Neural cell (in vitro differentiated cells): ENCODE measurements at regions not wholly inside any gene's neighbourhood (a gene's known extent, or its start where the extent isn't known, plus 50 kb on each side); places are given as distances from the start of the nearest gene placed in this dataset.

ENCODE experiments used
- H2AFZ ChIP-seq: fragments of 200-600, 300-800 bp; sonication (generic), shearing (Covaris generic); 2 replicates; pipeline ENCODE4 v1.6.0; 2014; ENCODE audit warnings: low read depth, mild to moderate bottlenecking, antibody characterized with exemption, low read length, moderate library complexity
- H3F3A ChIP-seq: fragments of 200-600 bp; shearing (Covaris generic); 2 replicates; pipeline ENCODE4 v1.6.1; 2016; ENCODE audit warnings: mild to moderate bottlenecking, moderate library complexity, mixed read lengths, antibody characterized with exemption, low read length; ENCODE audit not compliant: insufficient read depth, poor library complexity, severe bottlenecking
- H3K27ac ChIP-seq: fragments of 200-600, 300-800 bp; sonication (generic), shearing (Covaris generic); 2 replicates; pipeline ENCODE4 v1.5.1; 2014; ENCODE audit warnings: mild to moderate bottlenecking, low read length, moderate library complexity
- H3K27me3 ChIP-seq: fragments of 300-800, 200-600 bp; sonication (generic), shearing (Covaris generic); 2 replicates; pipeline ENCODE4 v1.6.0; 2014; ENCODE audit warnings: mild to moderate bottlenecking, low read depth, low read length, moderate library complexity; ENCODE audit not compliant: insufficient read depth
- H3K36me3 ChIP-seq: fragments of 300-800, 200-600 bp; sonication (generic), shearing (Covaris generic); 2 replicates; pipeline ENCODE4 v1.5.1; 2014; ENCODE audit warnings: mild to moderate bottlenecking, antibody characterized with exemption, low read length, moderate library complexity; ENCODE audit not compliant: insufficient read depth
- H3K4me2 ChIP-seq: fragments of 300-800, 200-600 bp; sonication (generic), shearing (Covaris generic); 2 replicates; pipeline ENCODE4 v1.6.0; 2014; ENCODE audit warnings: mild to moderate bottlenecking, low read length
- H3K4me3 ChIP-seq: fragments of 300-800, 200-600 bp; sonication (generic), shearing (Covaris generic); 2 replicates; pipeline ENCODE4 v1.5.1; 2014; ENCODE audit warnings: mild to moderate bottlenecking, low read length, moderate library complexity
- H3K79me2 ChIP-seq: fragments of 200-600 bp; shearing (Covaris generic); replicated peaks from 2 replicates; pipeline ENCODE4 v1.6.0; 2014; ENCODE audit warnings: mild to moderate bottlenecking, low read length, moderate library complexity; ENCODE audit not compliant: insufficient read depth
- H3K9ac ChIP-seq: fragments of 300-800, 200-600 bp; sonication (generic), shearing (Covaris generic); 2 replicates; pipeline ENCODE4 v1.6.1; 2016; ENCODE audit warnings: mild to moderate bottlenecking, low read length, mixed read lengths
- H3K9me2 ChIP-seq: fragments of 200-600 bp; shearing (Covaris generic); 2 replicates; pipeline ENCODE4 v1.6.1; 2016; ENCODE audit warnings: mild to moderate bottlenecking, low read length, mixed read lengths; ENCODE audit not compliant: insufficient read depth
- H3K9me3 ChIP-seq: fragments of 200-600, 300-800 bp; sonication (generic), shearing (Covaris generic); 2 replicates; pipeline ENCODE4 v1.6.1; 2016; ENCODE audit warnings: mild to moderate bottlenecking, mixed run types, low read length, moderate library complexity, mixed read lengths
- H4K20me1 ChIP-seq: fragments of 200-600 bp; shearing (Covaris generic); 2 replicates; pipeline ENCODE4 v1.6.1; 2016; ENCODE audit warnings: mild to moderate bottlenecking, mixed run types; ENCODE audit not compliant: insufficient read depth
- CTCF ChIP-seq: fragments of 450-650 bp; IDR thresholded peaks from 2 replicates; pipeline ENCODE4 v1.5.1; 2014; ENCODE audit warnings: antibody characterized with exemption, mild to moderate bottlenecking, moderate library complexity; ENCODE audit not compliant: poor library complexity, severe bottlenecking
- EP300 ChIP-seq: fragments of 450-650 bp; conservative IDR thresholded peaks from 2 replicates; pipeline ENCODE4 v1.6.1; 2014; ENCODE audit warnings: antibody characterized with exemption, mild to moderate bottlenecking, moderate library complexity; ENCODE audit not compliant: poor library complexity, severe bottlenecking
- EZH2 ChIP-seq: fragments of 200-600, 300-800 bp; shearing (Covaris generic), sonication (generic); IDR thresholded peaks from 2 replicates; pipeline ENCODE4 v1.6.1; 2014; ENCODE audit warnings: antibody characterized with exemption, low read length, borderline replicate concordance, mild to moderate bottlenecking; ENCODE audit not compliant: insufficient read depth, poor library complexity, severe bottlenecking
- MXI1 ChIP-seq: fragments of 450-650 bp; conservative IDR thresholded peaks from 2 replicates; pipeline ENCODE4 v1.6.1; 2014; ENCODE audit warnings: antibody characterized with exemption, mild to moderate bottlenecking; ENCODE audit not compliant: poor library complexity, severe bottlenecking
- POLR2AphosphoS5 ChIP-seq: IDR thresholded peaks from 2 replicates; pipeline ENCODE4 v1.6.1; 2012
- RAD21 ChIP-seq: fragments of 450-650 bp; conservative IDR thresholded peaks from 2 replicates; pipeline ENCODE4 v1.6.1; 2014; ENCODE audit warnings: antibody characterized with exemption, mild to moderate bottlenecking, moderate library complexity
- REST ChIP-seq: IDR thresholded peaks from 2 replicates; pipeline ENCODE4 v1.6.1; 2012; ENCODE audit warnings: borderline replicate concordance
- SMC3 ChIP-seq: fragments of 450-650 bp; conservative IDR thresholded peaks from 2 replicates; pipeline ENCODE4 v1.6.1; 2014; ENCODE audit warnings: antibody characterized with exemption, mild to moderate bottlenecking, moderate library complexity; ENCODE audit not compliant: poor library complexity
- TAF1 ChIP-seq: IDR thresholded peaks from 2 replicates; pipeline ENCODE4 v1.6.1; 2012; ENCODE audit warnings: low read depth

DNA sequence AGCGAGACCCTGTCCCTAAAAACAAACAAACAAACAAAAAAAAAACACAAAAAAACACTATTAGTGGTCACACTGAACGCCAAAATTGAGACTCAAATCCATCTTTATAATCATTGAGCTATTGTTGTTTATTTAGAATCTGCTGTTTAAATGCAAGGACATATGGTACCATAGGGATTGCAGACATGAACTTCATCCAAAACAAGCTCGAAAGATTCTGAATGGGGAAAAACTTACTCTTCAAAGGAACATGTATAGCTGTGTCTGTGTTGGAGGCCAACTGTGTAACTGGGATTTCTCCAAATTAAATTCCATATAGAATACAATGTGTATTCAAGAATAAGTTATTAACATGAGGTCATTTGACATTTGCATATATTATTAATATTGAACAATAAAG is 74.7 kb upstream of the GPR158 start:
- no peak overlapping the region for H2AFZ ChIP-seq
- H3K79me2 ChIP-seq, result no peaks in the 10 kb centered on the region
- no peak overlapping the region for H3K9ac ChIP-seq
- no peak for TF ChIP-seq REST
- TF ChIP-seq EZH2, result no peak
- no peak for TF ChIP-seq POLR2AphosphoS5
- no peak for TF ChIP-seq EP300
- no peak for TF ChIP-seq RAD21
- TF ChIP-seq CTCF, result no peak
- TF ChIP-seq MXI1, result no peak
- TF ChIP-seq TAF1, result no peak
- TF ChIP-seq SMC3, result no peak
- no peaks in the 10 kb centered on the region for H3K27me3 ChIP-seq
- no peak overlapping the region for H3K4me3 ChIP-seq
- no peaks in the 10 kb centered on the region for H3F3A ChIP-seq
- no peaks in the 10 kb centered on the region for H3K9me3 ChIP-seq
- no peaks in the 10 kb centered on the region for H3K36me3 ChIP-seq
- no peak overlapping the region for H3K27ac ChIP-seq
- H3K9me2 ChIP-seq, result no peaks in the 10 kb centered on the region
- H3K4me2 ChIP-seq, result no peak overlapping the region
- H4K20me1 ChIP-seq, result no peaks in the 10 kb centered on the region

- Histone ChIP-seq H2AFZ (no peak overlapping the region), H3K36me3 (no peaks in the 10 kb centered on the region), H3K9me3 (no peaks in the 10 kb centered on the region), H3K4me2 (no peak overlapping the region), H3K27me3 (no peaks in the 10 kb centered on the region), H3F3A (no peaks in the 10 kb centered on the region), H4K20me1 (no peaks in the 10 kb centered on the region), H3K4me3 (no peak overlapping the region), H3K9me2 (no peaks in the 10 kb centered on the region), H3K79me2 (no peaks in the 10 kb centered on the region), H3K9ac (no peak overlapping the region), H3K27ac (no peak overlapping the region)
- TF ChIP-seq REST (no peak), CTCF (no peak), TAF1 (no peak), SMC3 (no peak), POLR2AphosphoS5 (no peak), EZH2 (no peak), EP300 (no peak), RAD21 (no peak), MXI1 (no peak)
Observed at GRCh38 chr10:25101461-25102146, 73.2 kb upstream of the GPR158 start.
